BJ (cell line): ENCODE measurements at regions not wholly inside any gene's neighbourhood (a gene's known extent, or its start where the extent isn't known, plus 50 kb on each side); places are given as distances from the start of the nearest gene placed in this dataset.

ENCODE experiments used
- CTCF ChIA-PET: fragments of 350-600 bp; formaldehyde crosslinking; extraction: SDS; loops from one replicate; lab custom pipeline; 2021; ENCODE audit warnings: antibody characterized with exemption, inconsistent platforms; lab: Yijun Ruan, JAX
- POLR2A ChIA-PET: fragments of 300-600 bp; sonication (Branson Sonifier 250); formaldehyde crosslinking; extraction: SDS; loops from one replicate; lab custom pipeline; 2021; ENCODE audit warnings: antibody characterized with exemption; lab: Charles Lee
- DNase-seq: peaks from one replicate; pipeline ENCODE4 v3.0.0-alpha.2; 2011; ENCODE audit warnings: low read depth
- H3K27me3 ChIP-seq: 2 replicates; pipeline ENCODE4 v1.6.0; 2011; ENCODE audit warnings: low read length; ENCODE audit not compliant: control insufficient read depth, insufficient read depth
- H3K36me3 ChIP-seq: 2 replicates; pipeline ENCODE4 v1.5.1; 2011; ENCODE audit warnings: low read length; ENCODE audit not compliant: control insufficient read depth, insufficient read depth
- H3K4me3 ChIP-seq: 2 replicates; pipeline ENCODE4 v1.5.1; 2011; ENCODE audit warnings: low read depth, mild to moderate bottlenecking, control low read depth, low read length
- CTCF ChIP-seq: IDR thresholded peaks from 2 replicates; pipeline ENCODE4 v1.5.1; 2011; ENCODE audit warnings: low read depth, mild to moderate bottlenecking, control low read depth, inconsistent platforms, low read length, moderate library complexity; ENCODE audit not compliant: insufficient read depth

- ChIA-PET POLR2A (no interaction called here), CTCF (no interaction called here)
- H3K4me3 ChIP-seq, result no peak overlapping the region
- H3K36me3 ChIP-seq, result no peaks in the 10 kb centered on the region
- no peaks in the 10 kb centered on the region for H3K27me3 ChIP-seq
- no peak for DNase-seq
- TF ChIP-seq CTCF, result no peak
Observed at GRCh38 chr4:32841217-32841616, 2121.0 kb downstream of the PCDH7 start.

GRCh38 chr4:32847461-32847860 is 2127.3 kb downstream of the PCDH7 start:
- no peak for TF ChIP-seq CTCF
- POLR2A ChIA-PET, result no interaction called here

GRCh38 chr4:32855622-32856021 is 2135.5 kb downstream of the PCDH7 start:
- DNase-seq, result no peak
- no peaks in the 10 kb centered on the region for H3K27me3 ChIP-seq
- no peaks in the 10 kb centered on the region for H3K36me3 ChIP-seq
- no peak for TF ChIP-seq CTCF
- H3K4me3 ChIP-seq, result no peak overlapping the region
- ChIA-PET POLR2A (no interaction called here), CTCF (no interaction called here)

More at GRCh38 chr4:32847461-32847860, 2127.3 kb downstream of the PCDH7 start:
- Histone ChIP-seq H3K36me3 (no peaks in the 10 kb centered on the region), H3K4me3 (no peak overlapping the region), H3K27me3 (no peaks in the 10 kb centered on the region)
- CTCF ChIA-PET, result no interaction called here
- no peak for DNase-seq

GRCh38 chr4:32858361-32858760 is 2138.2 kb downstream of the PCDH7 start:
- H3K27me3 ChIP-seq, result no peaks in the 10 kb centered on the region
- no peaks in the 10 kb centered on the region for H3K36me3 ChIP-seq
- ChIA-PET CTCF (no interaction called here), POLR2A (no interaction called here)
- TF ChIP-seq CTCF, result no peak
- DNase-seq, result no peak
- H3K4me3 ChIP-seq, result no peak overlapping the region

- Histone ChIP-seq H3K27me3 (no peaks in the 10 kb centered on the region), H3K4me3 (no peak overlapping the region), H3K36me3 (no peaks in the 10 kb centered on the region)
- TF ChIP-seq CTCF, result no peak
- DNase-seq, result peak; percentile 49
- POLR2A ChIA-PET, result no interaction called here
- CTCF ChIA-PET, result no interaction called here
Observed at GRCh38 chr4:32858971-32859370, 2138.8 kb downstream of the PCDH7 start.
